Endothelial cell (in vitro differentiated cells): ENCODE measurements at regions not wholly inside any gene's neighbourhood (a gene's known extent, or its start where the extent isn't known, plus 50 kb on each side); places are given as distances from the start of the nearest gene placed in this dataset.
"Not testable (repeated sequence)": the region's sequence is repeated elsewhere in the genome, so short reads cannot be mapped to it uniquely, and the experiment has no call there.

Experiments used
- DNase-seq: peaks from one replicate; pipeline ENCODE4 v3.0.0; 2021; ENCODE audit warnings: low spot score
- H3K27ac Mint-ChIP-seq: one replicate; pipeline ENCODE4 v1.8.0; 2021; ENCODE audit warnings: mixed read lengths, inconsistent platforms; ENCODE audit not compliant: unreplicated experiment
- H3K27me3 Mint-ChIP-seq: one replicate; pipeline ENCODE4 v1.8.0; 2021; ENCODE audit warnings: mild to moderate bottlenecking, moderate library complexity, mixed read lengths, inconsistent platforms; ENCODE audit not compliant: unreplicated experiment
- H3K36me3 Mint-ChIP-seq: one replicate; pipeline ENCODE4 v1.8.0; 2021; ENCODE audit warnings: mild to moderate bottlenecking, low read depth, mixed read lengths, inconsistent platforms; ENCODE audit not compliant: unreplicated experiment
- H3K4me1 Mint-ChIP-seq: one replicate; pipeline ENCODE4 v1.8.0; 2021; ENCODE audit warnings: mild to moderate bottlenecking, mixed read lengths, inconsistent platforms; ENCODE audit not compliant: unreplicated experiment
- H3K4me3 Mint-ChIP-seq: one replicate; pipeline ENCODE4 v1.8.0; 2021; ENCODE audit warnings: mild to moderate bottlenecking, mixed read lengths, inconsistent platforms; ENCODE audit not compliant: unreplicated experiment
- H3K9me3 Mint-ChIP-seq: one replicate; pipeline ENCODE4 v1.8.0; 2021; ENCODE audit warnings: mixed read lengths, inconsistent platforms; ENCODE audit not compliant: unreplicated experiment
- TF ChIP-seq, protein P1 (sequence below): fragments of 200-600 bp; sonication (generic); IDR thresholded peaks from one replicate; pipeline ENCODE4 v1.5.0; 2021; ENCODE audit warnings: antibody characterized with exemption; ENCODE audit not compliant: unreplicated experiment

DNA sequence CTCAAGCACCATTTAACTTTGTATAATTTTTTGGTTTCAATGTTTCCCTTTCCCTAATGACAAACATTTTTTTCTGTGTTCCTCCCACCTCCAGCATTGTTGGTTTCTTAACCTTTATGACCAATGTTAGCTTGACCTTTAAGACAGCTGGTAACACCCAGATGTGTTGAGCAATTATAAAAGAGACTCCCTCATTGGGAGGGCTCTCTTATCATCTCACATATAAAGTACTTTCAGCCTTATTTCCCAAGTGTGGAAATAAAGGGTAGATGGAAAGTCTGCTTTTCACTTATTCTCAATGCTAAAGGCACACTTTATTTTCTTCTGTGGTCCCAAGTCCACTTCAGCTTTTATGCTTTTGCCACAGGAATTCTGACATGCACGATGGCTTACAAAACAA is 1420.4 kb downstream of the RAPGEF2 start:
- Mint-ChIP-seq H3K36me3 (no peaks in the 10 kb centered on the region), H3K27me3 (peaks cover 2% of the 10 kb centered on the region), H3K9me3 (no peaks in the 10 kb centered on the region), H3K4me1 (no peaks in the 10 kb centered on the region), H3K4me3 (no peak overlapping the region), H3K27ac (no peak overlapping the region)
- TF ChIP-seq, protein P1, sequence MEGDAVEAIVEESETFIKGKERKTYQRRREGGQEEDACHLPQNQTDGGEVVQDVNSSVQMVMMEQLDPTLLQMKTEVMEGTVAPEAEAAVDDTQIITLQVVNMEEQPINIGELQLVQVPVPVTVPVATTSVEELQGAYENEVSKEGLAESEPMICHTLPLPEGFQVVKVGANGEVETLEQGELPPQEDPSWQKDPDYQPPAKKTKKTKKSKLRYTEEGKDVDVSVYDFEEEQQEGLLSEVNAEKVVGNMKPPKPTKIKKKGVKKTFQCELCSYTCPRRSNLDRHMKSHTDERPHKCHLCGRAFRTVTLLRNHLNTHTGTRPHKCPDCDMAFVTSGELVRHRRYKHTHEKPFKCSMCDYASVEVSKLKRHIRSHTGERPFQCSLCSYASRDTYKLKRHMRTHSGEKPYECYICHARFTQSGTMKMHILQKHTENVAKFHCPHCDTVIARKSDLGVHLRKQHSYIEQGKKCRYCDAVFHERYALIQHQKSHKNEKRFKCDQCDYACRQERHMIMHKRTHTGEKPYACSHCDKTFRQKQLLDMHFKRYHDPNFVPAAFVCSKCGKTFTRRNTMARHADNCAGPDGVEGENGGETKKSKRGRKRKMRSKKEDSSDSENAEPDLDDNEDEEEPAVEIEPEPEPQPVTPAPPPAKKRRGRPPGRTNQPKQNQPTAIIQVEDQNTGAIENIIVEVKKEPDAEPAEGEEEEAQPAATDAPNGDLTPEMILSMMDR, result no peak
- no peak for DNase-seq

DNA sequence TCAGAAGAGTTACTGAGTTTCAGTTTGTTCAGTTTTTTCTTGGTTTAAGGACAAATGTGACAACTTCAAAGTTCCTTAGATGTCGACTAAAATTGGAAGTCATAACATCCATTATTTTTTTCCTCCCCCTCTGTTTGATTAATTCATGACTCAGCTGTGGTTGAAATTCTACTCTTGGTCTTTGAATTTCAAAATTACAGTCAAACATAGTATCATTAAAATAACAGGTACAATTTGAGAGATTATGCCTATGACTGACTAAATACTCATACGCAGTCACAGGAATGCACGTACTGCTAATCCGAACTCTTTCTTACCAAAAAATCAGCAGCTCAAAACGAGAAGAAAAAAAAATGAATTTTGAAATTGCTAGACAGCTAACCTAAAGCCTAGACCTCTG is 1434.8 kb downstream of the RAPGEF2 start:
- Mint-ChIP-seq H3K27ac (no peak overlapping the region), H3K36me3 (no peaks in the 10 kb centered on the region), H3K4me1 (no peaks in the 10 kb centered on the region), H3K4me3 (no peak overlapping the region), H3K27me3 (peaks cover 2% of the 10 kb centered on the region), H3K9me3 (no peaks in the 10 kb centered on the region)
- no peak for DNase-seq
- TF ChIP-seq, protein P1, result no peak

DNA sequence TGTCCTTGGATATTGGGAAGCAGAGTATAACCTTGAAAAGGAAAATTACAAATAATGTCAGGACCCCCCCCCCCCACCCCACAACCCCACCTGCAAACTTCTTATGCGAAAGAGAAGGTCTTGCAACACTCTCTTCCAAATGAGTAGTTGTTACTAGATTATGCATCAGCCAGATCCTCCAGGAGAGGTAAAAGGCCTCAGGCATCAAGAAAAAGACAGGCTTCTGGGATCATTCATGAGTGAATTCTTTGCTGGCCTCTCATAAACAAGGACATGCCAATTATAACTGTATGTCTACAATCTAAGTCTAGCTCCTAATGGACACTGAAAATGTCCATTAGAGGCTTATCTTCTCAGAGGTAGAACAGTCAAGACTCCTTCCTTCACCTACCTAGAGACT is 1443.3 kb downstream of the RAPGEF2 start:
- Mint-ChIP-seq H3K4me3 (no peak overlapping the region), H3K9me3 (no peaks in the 10 kb centered on the region), H3K27me3 (peaks cover 3% of the 10 kb centered on the region)

DNA sequence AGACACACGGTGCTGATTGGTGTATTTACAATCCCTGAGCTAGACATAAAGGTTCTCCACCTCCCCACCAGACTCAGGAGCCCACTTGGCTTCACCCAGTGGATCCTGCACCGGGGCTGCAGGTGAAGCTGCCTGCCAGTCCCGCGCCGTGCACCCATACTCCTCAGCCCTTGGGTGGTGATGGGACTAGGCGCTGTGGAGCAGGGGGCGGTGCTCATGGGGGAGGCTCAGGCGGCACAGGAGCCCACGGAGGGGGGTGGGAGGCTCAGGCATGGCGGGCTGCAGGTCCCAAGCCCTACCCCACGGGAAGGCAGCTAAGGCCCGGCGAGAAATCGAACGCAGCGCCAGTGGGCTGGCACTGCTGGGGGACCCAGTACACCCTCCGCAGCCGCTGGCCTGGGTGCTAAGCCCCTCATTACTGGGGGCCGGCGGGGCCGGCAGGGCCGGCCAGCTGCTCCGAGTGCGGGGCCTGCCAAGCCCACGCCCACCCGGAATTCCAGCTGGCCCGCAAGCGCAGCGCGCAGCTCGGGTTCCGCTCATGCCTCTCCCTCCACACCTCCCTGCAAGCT is 1447.2 kb downstream of the RAPGEF2 start:
- not testable (repeated sequence) for H3K36me3 Mint-ChIP-seq, H3K9me3 Mint-ChIP-seq, H3K27me3 Mint-ChIP-seq, H3K4me3 Mint-ChIP-seq, H3K4me1 Mint-ChIP-seq, H3K27ac Mint-ChIP-seq, DNase-seq

More for the DNA sequence above, 1443.3 kb downstream of the RAPGEF2 start:
- DNase-seq, result no peak
- Mint-ChIP-seq H3K4me1 (no peaks in the 10 kb centered on the region), H3K36me3 (no peaks in the 10 kb centered on the region), H3K27ac (no peak overlapping the region)
- TF ChIP-seq, protein P1, result no peak

DNA sequence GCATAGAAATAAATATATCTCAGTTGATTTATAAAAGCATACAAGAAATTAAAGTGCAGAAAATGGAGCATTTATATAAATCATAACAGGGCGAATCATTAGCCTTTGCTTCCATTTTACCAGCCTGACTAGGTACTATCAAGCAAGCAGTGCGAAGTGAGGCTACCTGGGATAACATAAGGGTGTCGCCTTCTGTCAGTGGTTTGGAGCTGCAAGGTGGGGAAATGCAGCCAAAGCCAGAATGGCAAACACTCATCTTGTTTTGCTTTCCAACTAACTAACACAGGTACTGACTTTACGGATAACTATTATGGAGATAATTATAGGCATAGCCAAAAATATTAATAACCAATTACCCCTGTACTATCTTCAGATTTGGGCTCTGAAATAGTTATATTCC is 1459.8 kb downstream of the RAPGEF2 start:
- Mint-ChIP-seq H3K27me3 (no peaks in the 10 kb centered on the region), H3K36me3 (no peaks in the 10 kb centered on the region), H3K4me1 (no peaks in the 10 kb centered on the region), H3K27ac (no peak overlapping the region), H3K4me3 (no peak overlapping the region), H3K9me3 (no peaks in the 10 kb centered on the region)
- no peak for DNase-seq
- TF ChIP-seq, protein P1, result no peak
